Gastrocnemius medialis (tissue), 4 donors: ENCODE measurements at regions not wholly inside any gene's neighbourhood (a gene's known extent, or its start where the extent isn't known, plus 50 kb on each side); places are given as distances from the start of the nearest gene placed in this dataset.

ENCODE experiments used
- ATAC-seq, 2 donors: fragments of 150-250 bp; one replicate each; pipeline ENCODE4 v1.9.1; 2016
- DNase-seq, 2 donors: peaks; one replicate each; pipeline ENCODE4 v3.0.0-alpha.2; 2019
- H3K27ac ChIP-seq, 4 donors: fragments of 200-600 bp; sonication (generic); 1 replicate in 1 of 4; 2 replicates in 3 of 4; pipeline ENCODE4 v1.5.1; 2016 to 2018; ENCODE audit warnings: mild to moderate bottlenecking in 2 of 4, moderate library complexity in 1 of 4
- H3K27me3 ChIP-seq, 3 donors: fragments of 200-600 bp; sonication (generic) in 2 of 3; 1 replicate in 1 of 3; 2 replicates in 2 of 3; pipeline versions ENCODE4 v1.5.1 to v1.6.0; 2016 to 2019; ENCODE audit warnings: mild to moderate bottlenecking in 1 of 3, moderate library complexity in 1 of 3
- H3K36me3 ChIP-seq, 2 donors: fragments of 200-600 bp; sonication (generic) in 1 of 2; one replicate each; pipeline ENCODE4 v1.5.1; 2017 to 2018
- H3K4me1 ChIP-seq, 2 donors: fragments of 200-600 bp; sonication (generic) in 1 of 2; one replicate each; pipeline ENCODE4 v1.5.1; 2016 to 2017; ENCODE audit warnings: mild to moderate bottlenecking in 2 of 2
- H3K4me3 ChIP-seq, 4 donors: fragments of 200-600 bp; sonication (generic) in 3 of 4; 1 replicate in 1 of 4; 2 replicates in 3 of 4; pipeline ENCODE4 v1.5.1; 2016 to 2019; ENCODE audit warnings: mild to moderate bottlenecking in 2 of 4
- H3K9me3 ChIP-seq, 3 donors: fragments of 200-600 bp; sonication (generic) in 2 of 3; 1 replicate in 1 of 3; 2 replicates in 2 of 3; pipeline ENCODE4 v1.5.1; 2016 to 2019
- CTCF ChIP-seq, 5 experiments: fragments of 450-650 bp in 3 of 5; fragments of 200-600 bp in 2 of 5; sonication (generic) in 2 of 5; IDR thresholded peaks in 4 of 5; conservative IDR thresholded peaks in 1 of 5; 1 replicate in 4 of 5; 2 replicates in 1 of 5; pipeline ENCODE4 v1.5.1; 2016 to 2019; ENCODE audit warnings: antibody characterized with exemption in 5 of 5, mild to moderate bottlenecking in 3 of 5, moderate library complexity in 3 of 5
- POLR2A ChIP-seq, 2 donors: fragments of 450-650 bp; IDR thresholded peaks; one replicate each; pipeline ENCODE4 v1.6.1; 2017; ENCODE audit warnings: antibody characterized with exemption in 2 of 2, mild to moderate bottlenecking in 2 of 2, moderate library complexity in 2 of 2
- in situ Hi-C, 4 donors: fragments of 200-750 bp; cut with MboI; loops; one replicate each; pipeline versions ENCODE4 v1.15.0 to v1.8.0; 2017; ENCODE audit warnings: low sequenced_read_pairs in 4 of 4
- intact Hi-C: fragments of 100-400 bp; cut with DNase I; formaldehyde crosslinking; loops from one replicate; pipeline ENCODE4 v1.15.1; 2023; ENCODE audit warnings: low total_unique reads

GRCh38 chr18:76750269-76750668 lies 72.1 kb upstream of the ZNF236 start:
- TF ChIP-seq CTCF (IDR thresholded peaks at IDR 0.05 in 4 of 5, conservative IDR thresholded peaks at IDR 0.05 in 1 of 5): no peak
- H3K9me3 ChIP-seq: peaks cover 0 to 9% (median 0%) of the 10 kb centered on the region in 3 donors
- peaks cover 0 to 7% (median 0%) of the 10 kb centered on the region in 3 donors for H3K27me3 ChIP-seq
- ATAC-seq (no peak), DNase-seq (no peak)
- in situ Hi-C loops: no loop called here
- no peaks in the 10 kb centered on the region for H3K36me3 ChIP-seq
- H3K27ac ChIP-seq: no peak overlapping the region
- no peaks in the 10 kb centered on the region for H3K4me1 ChIP-seq
- no peak overlapping the region for H3K4me3 ChIP-seq
- intact Hi-C loops: no loop called here

GRCh38 chr18:76747676-76748075 lies 74.7 kb upstream of the ZNF236 start:
- intact Hi-C loops (no loop called here), in situ Hi-C loops (no loop called here)
- TF ChIP-seq POLR2A (IDR thresholded peaks at IDR 0.05) (no peak), CTCF (IDR thresholded peaks at IDR 0.05 in 4 of 5, conservative IDR thresholded peaks at IDR 0.05 in 1 of 5) (no peak)
- no peak for DNase-seq
- Histone ChIP-seq H3K36me3 (no peaks in the 10 kb centered on the region), H3K9me3 (peaks cover 0 to 9% (median 0%) of the 10 kb centered on the region in 3 donors), H3K27me3 (peaks cover 0 to 7% (median 0%) of the 10 kb centered on the region in 3 donors), H3K27ac (no peak overlapping the region), H3K4me1 (no peaks in the 10 kb centered on the region), H3K4me3 (no peak overlapping the region)
- no peak for ATAC-seq

- no peak for TF ChIP-seq CTCF (IDR thresholded peaks at IDR 0.05 in 4 of 5, conservative IDR thresholded peaks at IDR 0.05 in 1 of 5)
- TF ChIP-seq POLR2A (IDR thresholded peaks at IDR 0.05): no peak
- intact Hi-C loops (no loop called here), in situ Hi-C loops (no loop called here)
- Histone ChIP-seq H3K36me3 (no peaks in the 10 kb centered on the region), H3K9me3 (no peaks in the 10 kb centered on the region), H3K4me1 (no peaks in the 10 kb centered on the region), H3K4me3 (no peak overlapping the region), H3K27me3 (no peaks in the 10 kb centered on the region), H3K27ac (no peak overlapping the region)
- no peak for ATAC-seq
- DNase-seq: no peak
Measured at GRCh38 chr18:76741346-76741745, 81.0 kb upstream of the ZNF236 start.

- no peaks in the 10 kb centered on the region for H3K4me1 ChIP-seq
- no peaks in the 10 kb centered on the region for H3K27me3 ChIP-seq
- no peaks in the 10 kb centered on the region for H3K9me3 ChIP-seq
- ATAC-seq (no peak), DNase-seq (no peak)
- intact Hi-C loops: no loop called here
- no peak overlapping the region for H3K4me3 ChIP-seq
- TF ChIP-seq POLR2A (IDR thresholded peaks at IDR 0.05) (no peak), CTCF (IDR thresholded peaks at IDR 0.05 in 4 of 5, conservative IDR thresholded peaks at IDR 0.05 in 1 of 5) (no peak)
- in situ Hi-C loops: no loop called here
- no peaks in the 10 kb centered on the region for H3K36me3 ChIP-seq
- H3K27ac ChIP-seq: no peak overlapping the region
Measured at GRCh38 chr18:76736309-76736708, 86.0 kb upstream of the ZNF236 start.

GRCh38 chr18:76730901-76731300 lies 91.5 kb upstream of the ZNF236 start:
- intact Hi-C loops (no loop called here), in situ Hi-C loops (no loop called here)
- Histone ChIP-seq H3K36me3 (no peaks in the 10 kb centered on the region), H3K4me1 (no peaks in the 10 kb centered on the region), H3K4me3 (no peak overlapping the region), H3K9me3 (no peaks in the 10 kb centered on the region), H3K27me3 (no peaks in the 10 kb centered on the region), H3K27ac (no peak overlapping the region)
- no peak for DNase-seq
- no peak for TF ChIP-seq CTCF (IDR thresholded peaks at IDR 0.05 in 4 of 5, conservative IDR thresholded peaks at IDR 0.05 in 1 of 5)
- no peak for TF ChIP-seq POLR2A (IDR thresholded peaks at IDR 0.05)
- ATAC-seq: no peak
